ENCODE measurements at regions not wholly inside any gene's neighbourhood (a gene's known extent, or its start where the extent isn't known, plus 50 kb on each side); places are given as distances from the start of the nearest gene placed in this dataset.

DNA sequence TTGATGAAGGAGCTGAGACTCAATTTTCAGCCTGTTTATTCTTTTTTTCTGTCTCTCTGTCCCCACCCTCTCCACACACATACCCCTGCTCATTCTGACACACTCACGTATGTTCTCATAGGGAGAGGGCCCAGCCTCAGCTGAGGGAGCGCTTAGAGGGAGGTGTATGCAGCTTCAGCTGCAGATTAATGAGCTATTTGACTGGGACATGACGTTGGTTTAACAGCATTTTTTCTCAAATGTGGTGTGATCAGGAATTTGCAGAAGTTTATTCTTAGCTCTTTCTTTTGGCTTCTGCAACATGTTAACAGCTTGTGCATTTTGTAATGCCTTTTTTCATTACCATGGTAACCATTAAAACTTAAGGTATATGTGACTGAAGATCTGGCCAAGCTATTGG lies 1547.1 kb upstream of the PIK3C3 start:
- DNase-seq, result no peak

DNA sequence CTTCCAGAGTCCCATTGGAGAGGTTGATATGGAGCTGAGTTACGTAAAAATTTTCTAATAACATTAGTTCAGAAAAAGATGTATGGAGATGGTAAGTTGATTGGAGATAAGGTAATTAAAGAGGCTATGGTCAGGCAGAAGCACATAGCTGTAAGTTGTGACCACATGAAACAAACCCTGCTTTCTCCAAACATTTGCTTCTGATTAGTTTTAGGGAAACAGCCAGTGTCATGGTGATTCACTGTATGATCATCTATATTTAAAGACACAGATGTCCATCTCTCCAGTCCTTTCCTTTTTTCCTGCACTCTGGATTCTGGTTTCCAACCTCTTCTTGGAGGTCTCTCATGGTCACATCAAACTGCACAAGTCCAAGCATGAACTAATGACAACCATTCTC lies 1550.8 kb upstream of the PIK3C3 start:
- no peak for DNase-seq

DNA sequence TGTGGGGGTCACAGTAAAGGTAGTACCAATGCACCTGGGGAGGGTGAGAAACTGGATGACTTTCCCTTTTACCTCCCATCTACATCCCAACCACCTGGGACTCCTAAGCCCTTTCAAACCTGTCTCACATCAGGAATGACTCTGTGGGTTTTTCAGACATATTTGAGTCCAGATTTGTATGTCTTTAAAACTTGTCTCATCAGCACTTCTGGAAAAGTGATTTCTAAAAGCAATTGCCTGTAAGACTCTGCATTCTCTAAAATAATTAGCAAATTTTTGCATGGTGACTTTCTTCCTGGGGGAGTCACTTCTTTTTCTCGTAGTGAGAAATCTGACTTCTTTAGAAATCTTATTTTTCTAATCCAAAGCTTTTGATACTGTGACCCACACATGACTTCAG lies 1553.0 kb upstream of the PIK3C3 start:
- no peak for DNase-seq

DNA sequence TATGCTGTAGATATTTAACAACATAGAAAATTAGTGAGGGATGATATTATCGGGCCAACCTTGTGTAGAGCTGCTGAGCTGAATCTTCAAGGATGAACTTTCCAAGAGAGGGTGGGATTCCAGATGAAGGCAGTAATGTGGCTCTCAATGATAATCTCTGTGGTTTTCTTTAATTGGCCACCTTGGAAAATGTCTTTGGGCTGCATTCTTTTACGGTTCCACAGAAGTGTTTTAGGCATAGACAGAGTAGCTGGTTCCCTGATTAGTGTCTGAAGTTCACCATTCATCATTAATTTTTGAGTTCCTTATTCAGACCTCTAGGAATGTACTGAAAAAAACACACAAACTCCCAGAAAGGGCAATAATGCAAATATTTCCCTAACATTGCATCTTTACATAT lies 1566.9 kb upstream of the PIK3C3 start:
- no peak for DNase-seq

DNA sequence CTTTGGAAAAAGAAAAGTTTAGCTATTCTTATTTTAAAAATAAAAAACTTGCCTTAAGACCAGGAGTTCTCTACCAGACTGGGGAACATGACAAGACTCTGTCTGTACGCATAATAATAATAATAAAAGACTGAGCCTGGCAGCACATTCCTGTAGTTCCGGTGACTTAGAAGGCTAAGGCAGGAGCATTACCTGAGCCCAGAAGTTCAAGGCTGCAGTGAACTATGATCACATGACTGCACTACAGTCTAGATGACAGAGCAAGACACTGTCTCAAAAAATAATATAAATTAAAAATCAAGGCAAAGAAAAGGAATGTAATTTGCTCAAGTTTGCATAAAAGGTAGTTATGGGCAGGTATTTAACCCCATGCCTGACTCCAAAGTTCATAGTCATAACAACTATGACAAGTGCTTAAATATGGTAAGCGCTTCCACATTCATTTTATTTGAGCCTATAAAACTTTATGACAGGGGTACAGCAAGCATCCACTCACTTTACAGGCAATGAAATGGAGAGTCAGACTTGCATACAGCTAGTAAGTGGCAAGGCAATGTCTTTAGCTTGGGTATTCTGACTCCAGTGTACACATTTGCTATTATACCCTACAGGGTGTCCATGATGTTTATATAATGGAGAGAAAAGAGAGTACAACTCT lies 1567.8 kb upstream of the PIK3C3 start:
- no peak for DNase-seq

DNA sequence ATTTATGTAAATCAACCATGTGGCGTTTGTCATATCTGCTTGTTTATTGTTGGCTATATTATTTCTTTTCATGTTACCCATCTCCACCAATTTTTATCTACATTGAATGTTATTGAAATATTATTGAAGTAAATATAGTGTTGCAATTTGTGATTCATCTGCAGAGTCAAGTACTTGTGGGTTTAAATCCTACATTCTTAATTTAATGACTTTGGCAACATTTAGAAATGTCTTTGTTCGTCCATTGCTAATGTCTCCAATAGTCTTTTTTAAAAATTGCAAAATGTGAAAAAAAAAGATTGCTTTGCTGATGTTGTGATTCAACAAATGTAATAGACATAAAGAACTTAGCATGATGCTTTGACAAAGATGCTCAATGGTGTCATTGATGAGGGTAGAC lies 1572.8 kb upstream of the PIK3C3 start:
- no peak for DNase-seq

DNA sequence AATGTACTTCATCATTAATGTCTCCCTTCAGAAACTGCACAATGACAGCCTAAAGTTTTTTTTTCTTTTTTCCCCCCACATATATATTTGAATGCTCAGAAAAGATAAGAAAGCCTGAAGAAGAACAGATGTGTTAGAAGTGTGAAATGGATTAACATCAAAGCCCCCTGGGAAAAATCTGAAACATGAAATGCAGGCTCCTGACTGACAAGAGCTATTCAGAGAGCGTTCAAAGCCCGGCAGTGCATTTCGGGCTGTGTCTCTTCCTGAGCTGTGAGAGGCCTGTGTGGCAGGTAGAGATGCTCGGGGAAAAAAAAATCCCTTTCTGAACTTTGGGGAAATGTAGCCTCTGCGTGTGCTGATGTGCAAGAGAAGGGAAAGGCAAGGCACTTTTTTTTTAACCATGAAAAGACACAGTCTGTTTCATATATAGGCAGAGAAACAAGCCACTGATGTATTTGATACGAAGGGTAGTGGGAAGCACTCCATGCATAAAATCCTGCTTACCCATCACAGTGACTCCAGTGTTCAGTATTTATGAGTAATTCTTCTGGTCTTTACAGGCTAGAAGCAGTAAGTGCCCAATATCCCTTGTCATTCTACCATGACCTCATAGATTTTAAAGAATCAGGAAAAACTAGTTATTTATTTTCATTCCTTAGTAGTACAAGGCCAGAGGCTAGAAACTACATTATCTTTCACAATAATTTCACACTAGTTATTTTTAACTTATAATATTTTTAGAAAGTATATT lies 1574.2 kb upstream of the PIK3C3 start:
- no peak for DNase-seq

DNA sequence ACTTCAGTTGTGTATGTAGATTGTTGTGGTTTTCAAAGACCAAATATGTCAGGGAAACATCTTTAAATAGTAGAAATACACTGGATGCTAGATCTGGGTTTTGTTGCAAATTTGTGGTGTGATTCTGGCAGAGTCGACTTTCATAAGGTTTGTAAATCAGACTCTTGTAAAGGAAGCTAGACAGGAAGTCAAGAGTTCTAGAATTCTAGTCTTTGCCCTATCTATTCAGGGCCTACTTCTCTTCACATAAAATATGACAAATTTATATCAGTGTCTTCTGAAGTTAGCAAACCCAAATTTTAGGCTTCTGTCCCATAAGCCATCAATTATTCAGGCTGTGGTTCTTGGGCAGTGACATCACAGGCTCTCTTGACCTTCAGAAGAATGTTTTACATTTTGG lies 1579.2 kb upstream of the PIK3C3 start:
- DNase-seq, result no peak

DNA sequence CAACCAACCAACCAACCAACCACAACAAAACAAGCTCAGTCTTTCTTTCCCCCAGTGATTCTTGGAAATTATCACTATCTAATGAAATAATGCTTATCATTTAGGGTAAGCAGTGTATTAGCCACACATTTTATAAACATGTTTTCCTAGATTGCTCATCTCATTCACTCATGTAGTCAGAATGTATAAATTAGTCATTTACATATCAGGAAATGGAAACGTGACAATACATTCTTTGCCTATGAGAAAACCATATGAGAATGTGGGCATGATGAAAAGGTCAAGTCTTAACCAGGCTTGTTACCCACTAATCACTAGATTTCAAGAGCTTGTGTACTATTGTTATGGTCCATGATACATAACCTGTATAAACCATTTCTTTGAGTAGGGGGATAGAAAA lies 1583.4 kb upstream of the PIK3C3 start:
- no peak for DNase-seq

DNA sequence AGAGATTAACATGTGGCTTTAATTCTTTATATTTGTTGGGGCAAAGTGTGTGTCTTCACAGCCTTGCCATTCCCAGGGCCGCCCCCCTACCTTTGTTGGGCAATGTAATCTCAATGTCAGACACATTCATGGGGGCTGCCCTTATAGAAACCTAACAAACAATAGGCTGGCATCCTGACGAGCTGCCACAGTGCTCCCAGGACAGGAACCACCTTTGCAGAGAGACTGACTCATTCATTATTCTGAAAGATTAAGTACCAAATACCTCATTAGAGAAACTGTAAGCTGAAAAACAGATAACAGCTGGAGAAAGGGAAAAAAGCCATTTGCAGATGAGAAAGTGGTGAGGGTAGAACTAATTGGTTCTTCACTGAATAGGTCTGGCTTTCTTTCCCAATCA lies 1587.5 kb upstream of the PIK3C3 start:
- DNase-seq, result no peak

DNA sequence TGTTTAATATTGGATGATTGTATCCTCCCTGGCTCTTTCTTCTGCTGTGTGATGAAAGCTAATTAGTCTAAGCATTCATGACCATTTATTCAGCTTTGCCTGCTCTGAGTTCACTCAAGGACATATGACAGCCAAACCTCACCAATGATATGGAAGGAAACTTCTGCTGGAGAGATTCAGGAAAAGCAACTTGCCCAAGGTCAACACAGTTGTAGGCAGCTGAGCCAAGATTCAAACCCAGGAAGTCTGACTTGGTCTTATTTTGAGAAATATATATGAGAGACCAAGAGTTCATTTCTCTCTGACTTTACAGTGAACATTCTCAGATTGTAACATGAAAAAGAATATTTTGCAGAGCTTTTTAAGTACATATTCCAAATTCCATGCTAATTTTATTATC lies 1588.5 kb upstream of the PIK3C3 start:
- no peak for DNase-seq

DNA sequence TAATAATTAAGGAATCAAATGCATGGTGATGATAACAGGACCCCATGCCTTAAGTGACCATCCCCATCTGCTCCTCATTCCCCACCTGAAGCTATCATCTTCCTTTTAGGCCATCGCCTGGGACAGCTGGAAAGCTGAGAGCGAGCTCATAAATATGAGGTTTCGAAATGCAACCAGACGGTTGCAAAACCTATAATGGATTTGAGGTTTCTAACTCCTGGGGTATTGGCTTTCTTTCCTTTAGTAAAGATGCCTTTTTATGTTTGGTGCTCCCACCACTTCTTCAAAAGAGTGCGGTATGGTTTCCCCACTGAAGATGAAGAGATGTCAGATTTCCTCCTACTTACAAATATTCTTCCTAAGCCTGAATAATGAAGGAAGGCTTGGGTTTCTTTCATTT lies 1589.5 kb upstream of the PIK3C3 start:
- no peak for DNase-seq

DNA sequence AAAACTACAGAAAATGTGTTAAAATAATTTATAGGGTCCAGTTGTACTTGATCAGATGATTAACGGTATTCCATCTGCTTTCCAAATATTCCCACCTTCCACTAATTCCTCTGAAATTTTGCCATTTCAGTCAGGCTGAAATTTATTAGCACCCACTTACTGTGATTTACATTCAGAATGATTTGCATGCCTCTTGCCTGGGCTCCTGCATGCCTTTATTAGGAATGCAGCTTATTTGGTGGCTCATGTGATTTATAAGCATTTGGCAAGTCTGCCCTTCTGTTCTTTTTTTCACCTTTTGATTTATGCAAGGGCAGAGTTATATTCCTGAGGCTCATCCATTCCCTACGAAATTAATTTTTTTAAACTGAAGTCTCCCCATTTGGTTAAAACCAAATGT lies 1594.5 kb upstream of the PIK3C3 start:
- DNase-seq, result no peak

DNA sequence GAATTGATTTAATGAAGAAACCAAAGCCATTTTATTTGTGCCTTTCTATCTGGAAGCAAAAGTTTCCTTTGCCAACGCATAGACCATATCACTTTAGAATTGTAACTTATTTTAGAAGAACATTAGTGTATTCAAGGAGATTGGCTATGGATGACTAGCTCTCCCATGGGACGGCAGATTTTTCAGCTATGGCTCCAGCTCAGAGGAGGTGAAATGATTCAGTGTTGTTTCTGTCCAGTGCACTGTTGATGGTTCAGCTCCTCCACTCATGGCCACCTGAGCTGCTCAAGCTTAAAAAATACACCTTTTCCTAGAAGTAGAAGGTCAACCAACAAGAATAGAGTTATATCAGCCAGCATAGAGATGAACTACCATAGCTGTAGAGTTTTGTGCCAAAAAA lies 1597.5 kb upstream of the PIK3C3 start:
- no peak for DNase-seq

DNA sequence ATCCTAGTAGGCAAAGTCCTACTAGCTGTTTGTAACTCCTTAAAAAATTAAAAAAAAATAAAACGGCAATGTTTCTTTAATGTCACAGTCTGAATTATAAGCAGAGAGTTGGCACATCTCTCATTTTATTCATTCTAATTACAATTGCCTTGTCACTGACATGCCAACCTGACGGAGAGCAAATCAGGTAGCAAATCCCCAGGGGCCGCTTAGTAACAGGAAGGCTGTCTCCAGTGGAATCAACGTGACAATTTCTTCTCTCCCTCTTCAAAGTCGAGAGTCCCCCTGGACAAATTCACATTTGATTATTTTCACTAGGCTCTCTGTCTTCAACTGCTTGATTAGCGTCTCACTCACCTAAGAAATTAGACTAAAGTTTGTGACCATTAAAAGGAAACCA lies 1598.9 kb upstream of the PIK3C3 start:
- no peak for DNase-seq

DNA sequence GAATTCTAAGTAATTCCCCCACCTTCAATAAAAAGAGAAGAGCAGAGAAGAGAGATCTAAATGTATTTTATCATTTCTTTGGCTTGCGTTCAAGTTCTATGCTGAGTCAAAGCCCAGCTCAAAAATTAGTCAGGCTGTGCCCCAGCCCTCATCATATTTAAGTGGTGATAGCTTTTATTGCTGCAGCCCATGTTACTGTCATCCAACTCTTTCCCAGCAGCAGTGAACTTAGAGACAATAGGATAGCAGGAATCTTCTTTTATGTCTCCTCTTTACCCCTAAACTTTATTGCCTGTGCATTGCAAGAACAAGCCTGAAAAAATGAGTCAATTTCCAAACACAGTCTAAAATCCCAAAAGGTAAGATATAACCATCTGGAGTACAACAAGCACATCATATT lies 1599.3 kb upstream of the PIK3C3 start:
- no peak for DNase-seq

DNA sequence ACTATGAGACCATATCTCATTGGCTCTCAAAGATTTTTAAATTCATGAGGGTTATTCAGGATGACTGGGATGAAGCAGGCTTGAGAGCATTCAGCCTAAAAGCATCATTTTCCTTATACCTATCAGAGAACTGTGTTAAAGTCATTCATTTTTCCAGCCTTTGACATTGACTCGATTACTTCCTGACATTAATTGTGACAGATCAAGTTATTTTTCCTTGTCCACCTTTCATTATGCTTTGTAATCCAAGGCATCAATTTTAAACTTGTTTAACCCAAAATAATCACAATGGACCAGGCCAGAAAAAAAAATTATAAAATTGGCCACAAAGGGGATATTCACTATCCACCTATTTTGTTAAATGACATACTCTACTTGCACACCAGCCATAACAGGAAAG lies 1606.8 kb upstream of the PIK3C3 start:
- DNase-seq, result no peak

DNA sequence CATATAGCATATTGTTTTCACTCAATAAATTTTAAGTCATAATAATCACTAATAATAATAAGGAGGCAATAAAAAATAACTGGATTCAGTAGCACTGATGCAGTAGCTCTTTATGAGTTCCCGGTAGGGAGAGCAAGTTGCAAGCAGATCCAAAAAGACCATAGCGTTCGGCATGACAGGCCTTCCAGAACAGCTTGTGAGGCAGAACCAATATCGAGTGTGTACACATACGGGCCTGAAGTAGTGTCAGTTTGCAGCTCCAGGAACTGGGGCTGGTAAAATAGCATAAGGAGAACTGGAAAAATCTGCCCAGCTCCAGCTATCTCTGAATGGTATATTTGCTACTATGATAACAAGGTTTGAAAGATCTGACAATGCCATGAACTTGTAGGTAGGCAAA lies 1607.8 kb upstream of the PIK3C3 start:
- no peak for DNase-seq

DNA sequence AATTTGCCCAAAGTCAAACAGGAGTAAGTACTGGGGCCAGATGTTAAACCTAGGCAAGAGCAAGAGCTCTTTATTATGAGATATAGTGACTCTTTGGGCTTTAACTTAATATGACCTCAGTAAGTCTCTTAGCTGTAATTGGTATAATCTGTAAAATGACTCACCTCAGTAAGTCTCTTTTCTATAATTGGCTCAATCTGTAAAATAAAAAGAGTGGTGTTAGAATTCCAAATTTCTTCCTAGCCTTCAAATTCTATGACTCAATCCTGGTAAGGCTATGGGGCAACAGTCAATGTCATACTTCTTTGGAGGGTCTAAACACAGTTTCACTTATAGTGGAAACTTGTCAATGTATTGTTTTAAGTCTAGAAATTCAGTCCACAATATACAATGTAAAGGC lies 1608.9 kb upstream of the PIK3C3 start:
- DNase-seq, result no peak

DNA sequence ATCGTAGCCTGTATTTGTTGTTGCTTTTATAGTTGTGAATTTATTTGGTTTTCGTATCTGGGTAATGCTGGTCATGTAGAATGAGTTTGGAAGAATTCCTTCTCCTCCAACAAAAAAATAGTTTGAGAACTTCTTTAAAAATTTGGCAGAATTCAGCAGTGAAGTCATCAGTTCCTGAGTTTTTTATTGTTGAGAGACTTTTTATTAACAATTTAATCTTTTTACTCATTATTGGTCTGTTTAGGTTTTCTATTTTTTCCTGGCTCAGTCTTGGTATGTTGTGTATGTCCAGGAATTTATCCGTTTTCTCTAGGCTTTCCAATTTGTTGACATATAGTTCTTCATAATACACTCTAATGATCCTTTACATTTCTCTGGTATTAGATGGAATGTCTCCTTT lies 1613.3 kb upstream of the PIK3C3 start:
- DNase-seq, result no peak

DNA sequence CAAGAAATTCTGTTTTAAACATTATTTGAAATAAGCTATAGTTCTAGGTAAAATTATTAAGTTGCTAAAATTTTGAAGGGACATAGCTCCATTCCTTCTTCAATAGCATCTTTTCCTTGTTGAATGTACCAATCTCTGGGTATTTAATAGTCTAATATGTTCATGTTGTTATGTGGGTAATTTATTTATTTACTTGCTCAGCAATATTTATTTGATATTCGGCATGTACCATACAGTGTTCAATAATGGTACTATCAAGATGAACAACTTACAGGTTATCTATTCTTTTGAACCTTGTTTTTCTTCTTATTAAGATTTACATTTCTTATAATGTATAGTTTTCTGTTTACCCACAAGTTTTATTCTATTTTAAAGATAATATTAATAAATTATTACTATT lies 1616.8 kb upstream of the PIK3C3 start:
- DNase-seq, result no peak

DNA sequence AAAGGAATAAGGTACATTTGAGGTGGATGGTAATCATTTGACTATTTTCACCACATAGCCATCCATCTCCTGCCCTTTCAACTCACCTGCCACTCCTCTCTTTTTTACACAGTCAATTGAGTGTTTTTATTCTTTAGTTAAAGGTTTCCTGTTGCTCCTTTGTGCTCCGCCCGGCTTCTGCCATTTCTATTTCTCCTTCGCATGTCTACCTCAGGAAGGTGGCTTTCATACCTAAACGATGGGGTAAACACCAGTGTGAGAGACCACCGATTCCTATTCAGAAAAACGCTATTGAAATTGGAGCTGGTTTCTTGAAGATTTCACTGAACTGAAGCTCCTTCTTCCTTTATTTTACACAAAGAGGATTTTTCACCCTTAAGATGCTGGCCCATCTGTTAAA lies 1628.0 kb upstream of the PIK3C3 start:
- DNase-seq, result no peak

DNA sequence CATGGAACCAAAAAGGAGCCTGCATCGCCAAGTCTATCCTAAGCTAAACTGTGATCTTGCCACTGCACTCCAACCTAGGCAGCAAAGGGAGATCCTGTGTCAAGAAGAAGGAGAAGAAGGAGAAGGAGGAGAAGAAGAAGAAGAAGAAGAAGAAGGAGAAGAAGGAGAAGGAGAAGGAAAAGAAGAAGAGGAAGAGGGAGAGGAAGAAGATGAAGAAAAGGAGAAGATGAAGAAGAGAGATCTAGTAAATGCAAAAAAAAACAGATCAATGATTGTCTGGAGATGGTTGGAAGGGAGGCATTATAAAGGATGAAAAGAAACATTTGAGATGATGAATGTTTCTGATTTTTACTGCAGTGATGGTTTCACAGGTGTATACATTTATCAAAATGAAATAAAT lies 1629.0 kb upstream of the PIK3C3 start:
- DNase-seq, result no peak

DNA sequence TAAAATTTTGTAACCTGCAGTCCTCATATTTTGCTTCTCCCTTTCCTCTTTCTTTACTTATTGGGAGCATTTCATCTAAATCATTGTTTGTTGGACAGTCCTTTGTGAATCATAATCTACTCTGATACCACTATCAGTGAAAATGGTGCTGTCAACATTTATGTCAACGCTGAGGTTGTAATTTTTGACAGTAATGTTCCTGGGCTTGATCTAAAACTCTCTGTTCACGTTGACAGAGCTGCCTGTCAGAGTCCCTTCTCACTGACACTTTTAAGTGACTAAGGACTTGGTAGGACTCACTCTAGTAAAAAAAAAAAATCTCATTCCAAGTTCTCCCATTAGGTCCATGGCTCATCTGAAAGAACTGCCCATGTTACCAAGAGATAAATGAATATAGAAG lies 1640.8 kb upstream of the PIK3C3 start:
- no peak for DNase-seq

DNA sequence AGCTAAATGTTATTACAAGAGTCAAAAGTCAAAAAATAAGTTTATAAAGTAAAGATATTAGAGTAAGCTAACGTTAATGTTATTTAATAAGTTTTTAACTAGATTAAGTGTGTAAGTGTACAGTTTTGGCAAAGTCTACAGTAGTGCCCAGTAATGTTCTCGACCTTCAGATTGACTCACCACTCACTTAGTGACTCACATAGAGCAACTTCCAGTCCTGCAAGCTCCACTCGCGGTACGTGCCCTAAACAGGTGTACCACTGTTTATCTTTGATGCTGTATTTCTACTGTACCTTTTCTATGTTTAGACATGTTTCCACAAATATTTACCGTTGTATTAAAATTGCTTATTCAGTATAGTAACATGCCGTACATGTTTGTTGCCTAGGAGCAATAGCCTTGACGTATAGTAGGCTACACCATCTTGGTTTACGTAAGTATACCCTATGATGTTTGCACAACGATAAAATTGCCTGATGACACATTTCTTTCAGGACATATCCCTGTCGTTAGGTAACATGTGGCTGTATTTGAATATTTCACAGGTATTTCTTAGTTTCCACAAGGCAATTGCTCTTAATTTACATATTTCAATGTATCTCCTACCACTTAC lies 1641.9 kb upstream of the PIK3C3 start:
- no peak for DNase-seq

Measured in central memory CD4-positive, alpha-beta T cell (primary cell).